ENCODE measurements at regions not wholly inside any gene's neighbourhood (a gene's known extent, or its start where the extent isn't known, plus 50 kb on each side); places are given as distances from the start of the nearest gene placed in this dataset.

DNA sequence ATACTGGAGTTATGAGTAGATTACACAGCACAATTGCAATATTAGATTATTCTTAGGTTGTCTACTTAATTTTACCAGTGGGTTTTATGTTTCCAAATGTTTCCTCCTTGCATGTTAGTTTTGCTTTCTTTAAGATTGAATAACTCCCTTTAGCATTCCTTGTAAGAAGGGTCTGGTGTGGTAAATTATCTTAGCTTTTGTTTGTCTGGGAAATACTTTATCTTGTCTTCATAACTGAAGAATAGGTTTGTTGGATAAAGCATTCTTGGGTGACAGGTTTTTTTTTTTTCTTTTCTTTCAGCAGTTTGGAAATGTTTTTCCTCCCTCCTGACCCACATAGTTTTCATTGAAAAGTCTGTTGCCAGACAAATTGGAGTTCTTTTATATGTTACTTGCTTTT lies 531.1 kb downstream of the ANXA1 start:
- no peak for TF ChIP-seq CTCF (IDR thresholded peaks at IDR 0.05; ENCODE audit: control insufficient read depth, extremely low read depth, insufficient read depth)
- DNase-seq (ENCODE audit: low read depth) = no peak
- no peak overlapping the region for H3K4me3 ChIP-seq (ENCODE audit: low read depth, low read length)

- no peak for DNase-seq (ENCODE audit: low read depth)
- no peak overlapping the region for H3K4me3 ChIP-seq (ENCODE audit: low read depth, low read length)
- peak; percentile 75 for TF ChIP-seq CTCF (IDR thresholded peaks at IDR 0.05; ENCODE audit: control insufficient read depth, extremely low read depth, insufficient read depth)
Measured at GRCh38 chr9:73683862-73684591, 532.4 kb downstream of the ANXA1 start.

DNA sequence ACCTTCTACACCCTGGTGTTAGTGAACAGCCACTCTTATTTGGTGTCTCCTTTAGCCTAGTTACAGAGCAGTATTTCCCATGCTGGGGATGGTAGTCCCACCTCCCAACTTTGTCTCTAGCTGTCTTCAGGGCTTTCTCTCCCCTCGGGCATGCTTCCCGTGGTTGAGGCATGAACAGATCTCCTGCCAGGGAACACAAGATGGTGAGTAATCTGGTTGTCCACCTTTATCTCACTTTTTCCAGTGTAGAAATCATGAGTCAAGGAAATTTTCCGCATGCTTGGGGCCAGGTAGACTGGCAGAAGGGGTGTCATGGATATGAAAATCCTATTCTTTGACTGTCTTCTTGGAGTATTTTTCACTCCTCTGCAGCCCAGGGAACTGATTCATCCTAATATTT lies 532.9 kb downstream of the ANXA1 start:
- TF ChIP-seq CTCF (IDR thresholded peaks at IDR 0.05; ENCODE audit: control insufficient read depth, extremely low read depth, insufficient read depth) = no peak
- H3K4me3 ChIP-seq (ENCODE audit: low read depth, low read length) = no peak overlapping the region
- no peak for DNase-seq (ENCODE audit: low read depth)

DNA sequence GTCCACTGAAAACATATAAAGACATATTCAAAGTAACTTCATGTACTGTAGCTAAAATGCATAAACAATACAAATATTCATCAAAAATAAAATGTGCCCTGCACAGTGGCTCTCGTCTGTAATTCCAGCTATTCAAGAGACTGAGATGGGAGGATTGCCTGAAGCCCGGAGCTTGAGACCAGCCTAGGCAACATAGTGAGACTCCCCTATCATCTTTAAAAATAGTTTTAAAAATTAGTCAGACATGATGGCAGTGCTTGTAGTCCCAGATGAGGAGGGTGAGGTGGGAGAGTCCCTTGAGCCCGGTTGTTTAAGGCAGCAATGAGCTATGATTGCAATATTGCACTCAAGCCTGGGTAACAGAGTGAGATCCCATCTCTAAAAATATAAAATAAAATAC lies 534.1 kb downstream of the ANXA1 start:
- no peak for DNase-seq (ENCODE audit: low read depth)
- no peak for TF ChIP-seq CTCF (IDR thresholded peaks at IDR 0.05; ENCODE audit: control insufficient read depth, extremely low read depth, insufficient read depth)

GRCh38 chr9:73689051-73689870 lies 537.6 kb downstream of the ANXA1 start:
- TF ChIP-seq CTCF (IDR thresholded peaks at IDR 0.05; ENCODE audit: control insufficient read depth, extremely low read depth, insufficient read depth) = no peak
- no peak overlapping the region for H3K4me3 ChIP-seq (ENCODE audit: low read depth, low read length)
- no peak for DNase-seq (ENCODE audit: low read depth)

More for the DNA sequence above, 534.1 kb downstream of the ANXA1 start:
- H3K4me3 ChIP-seq (ENCODE audit: low read depth, low read length) = no peak overlapping the region

DNA sequence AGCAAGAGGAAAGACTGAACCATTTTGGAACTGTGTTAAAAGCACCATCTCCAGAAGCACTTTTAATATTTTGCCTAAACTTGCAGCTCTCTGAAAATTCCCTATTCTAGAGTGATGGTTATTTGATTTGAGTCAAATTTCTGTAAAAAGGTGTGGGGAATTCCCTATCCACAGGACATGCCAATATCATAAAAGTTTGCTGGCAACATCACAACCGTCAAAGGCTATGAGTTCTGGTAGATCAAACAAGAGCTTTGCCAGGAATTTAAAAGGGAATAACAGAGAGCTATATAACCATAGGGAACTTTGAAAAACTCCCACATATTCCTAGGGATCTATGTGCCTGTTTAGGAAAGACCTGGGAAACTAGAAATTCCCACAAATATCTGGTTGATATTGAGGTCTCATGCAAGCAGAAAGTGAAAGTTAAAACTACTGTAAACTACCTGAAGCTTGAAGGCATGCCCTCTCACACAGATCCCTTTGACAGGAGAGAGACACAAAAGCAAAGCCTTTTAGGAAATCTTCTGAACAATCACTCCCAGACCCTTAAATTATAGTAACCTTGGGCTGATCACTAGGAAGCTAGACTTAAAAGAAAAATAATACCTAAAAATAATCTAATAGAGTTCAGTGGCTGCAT lies 549.9 kb downstream of the ANXA1 start:
- H3K4me3 ChIP-seq (ENCODE audit: low read depth, low read length) = peak overlapping the region; percentile 2; the same call in 1 of the 2 replicates
- DNase-seq (ENCODE audit: low read depth) = peak; percentile 82
- TF ChIP-seq CTCF (IDR thresholded peaks at IDR 0.05; ENCODE audit: control insufficient read depth, extremely low read depth, insufficient read depth) = no peak

Measured in LNCaP clone FGC (cell line).